Omental fat pad (tissue), 3 donors: ENCODE measurements at regions not wholly inside any gene's neighbourhood (a gene's known extent, or its start where the extent isn't known, plus 50 kb on each side); places are given as distances from the start of the nearest gene placed in this dataset.
"Not testable (repeated sequence)": the region's sequence is repeated elsewhere in the genome, so short reads cannot be mapped to it uniquely, and the experiment has no call there.

Source experiments
- ATAC-seq: fragments of 150-250 bp; one replicate; pipeline ENCODE4 v1.9.1; 2016; ENCODE audit warnings: mild to moderate bottlenecking, moderate library complexity; ENCODE audit not compliant: low FRiP score
- DNase-seq: peaks from one replicate; pipeline ENCODE4 v3.0.0-alpha.2; 2019; ENCODE audit warnings: low spot score
- TF ChIP-seq, protein P1 (sequence below), 3 donors: fragments of 450-650 bp; IDR thresholded peaks; one replicate each; pipeline ENCODE4 v1.5.1; 2016 to 2017; ENCODE audit warnings: antibody characterized with exemption in 3 of 3, mild to moderate bottlenecking in 3 of 3, moderate library complexity in 2 of 3

- TF ChIP-seq, protein P1, sequence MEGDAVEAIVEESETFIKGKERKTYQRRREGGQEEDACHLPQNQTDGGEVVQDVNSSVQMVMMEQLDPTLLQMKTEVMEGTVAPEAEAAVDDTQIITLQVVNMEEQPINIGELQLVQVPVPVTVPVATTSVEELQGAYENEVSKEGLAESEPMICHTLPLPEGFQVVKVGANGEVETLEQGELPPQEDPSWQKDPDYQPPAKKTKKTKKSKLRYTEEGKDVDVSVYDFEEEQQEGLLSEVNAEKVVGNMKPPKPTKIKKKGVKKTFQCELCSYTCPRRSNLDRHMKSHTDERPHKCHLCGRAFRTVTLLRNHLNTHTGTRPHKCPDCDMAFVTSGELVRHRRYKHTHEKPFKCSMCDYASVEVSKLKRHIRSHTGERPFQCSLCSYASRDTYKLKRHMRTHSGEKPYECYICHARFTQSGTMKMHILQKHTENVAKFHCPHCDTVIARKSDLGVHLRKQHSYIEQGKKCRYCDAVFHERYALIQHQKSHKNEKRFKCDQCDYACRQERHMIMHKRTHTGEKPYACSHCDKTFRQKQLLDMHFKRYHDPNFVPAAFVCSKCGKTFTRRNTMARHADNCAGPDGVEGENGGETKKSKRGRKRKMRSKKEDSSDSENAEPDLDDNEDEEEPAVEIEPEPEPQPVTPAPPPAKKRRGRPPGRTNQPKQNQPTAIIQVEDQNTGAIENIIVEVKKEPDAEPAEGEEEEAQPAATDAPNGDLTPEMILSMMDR (IDR thresholded peaks at IDR 0.05), result no peak
- ATAC-seq (no peak), DNase-seq (no peak)
These were observed 255.1 kb downstream of the MAP2K6 start for GRCh38 chr17:69669441-69670178.

GRCh38 chr17:69672924-69673323, 258.4 kb downstream of the MAP2K6 start:
- no peak for ATAC-seq
- no peak for DNase-seq
- TF ChIP-seq, protein P1 (IDR thresholded peaks at IDR 0.05), result no peak

- TF ChIP-seq, protein P1 (IDR thresholded peaks at IDR 0.05), result no peak
- DNase-seq (no peak), ATAC-seq (no peak)
These were observed 262.6 kb downstream of the MAP2K6 start for GRCh38 chr17:69677130-69677529.

GRCh38 chr17:69678206-69678605, 263.7 kb downstream of the MAP2K6 start:
- TF ChIP-seq, protein P1 (IDR thresholded peaks at IDR 0.05), result no peak
- no peak for DNase-seq
- no peak for ATAC-seq

DNA sequence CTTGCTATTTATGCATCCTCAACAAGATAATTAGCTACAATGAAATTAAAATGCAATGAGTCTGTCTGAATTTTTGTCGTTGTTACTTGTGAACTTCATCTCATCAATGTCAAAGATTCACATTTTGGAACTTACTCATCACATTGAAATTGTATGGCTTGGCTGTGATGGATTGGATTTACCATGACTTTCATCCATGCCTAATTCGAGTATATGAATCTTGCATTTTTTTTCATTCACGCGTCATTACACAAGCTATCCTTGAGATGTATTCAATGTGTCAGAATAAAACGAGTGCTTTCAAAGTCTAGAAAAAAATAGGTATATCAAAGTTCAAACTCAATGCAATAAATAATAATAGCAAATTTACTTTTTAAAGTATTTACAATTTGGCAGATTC, 265.3 kb downstream of the MAP2K6 start:
- DNase-seq (no peak), ATAC-seq (no peak)
- TF ChIP-seq, protein P1 (IDR thresholded peaks at IDR 0.05), result no peak

DNA sequence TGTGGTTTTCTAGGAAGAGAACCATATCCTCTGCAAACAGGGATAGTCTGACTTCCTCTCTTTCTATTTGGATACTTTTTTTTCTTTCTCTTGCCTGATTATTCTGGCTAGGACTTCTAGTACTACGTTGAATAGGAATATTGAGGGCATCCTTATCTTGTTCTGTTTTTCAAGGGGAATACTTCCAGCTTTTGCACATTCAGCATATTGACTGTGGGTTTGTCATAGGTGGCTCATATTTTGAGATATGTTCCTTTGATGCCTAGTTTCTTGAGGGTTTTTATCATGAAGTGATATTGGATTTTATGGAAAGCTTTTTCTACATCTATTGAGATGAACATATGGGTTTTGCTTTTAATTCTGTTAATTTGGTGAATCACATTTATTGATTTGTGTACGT, 269.8 kb downstream of the MAP2K6 start:
- DNase-seq (no peak), ATAC-seq (no peak)
- TF ChIP-seq, protein P1 (IDR thresholded peaks at IDR 0.05), result no peak

GRCh38 chr17:69685150-69685549, 270.7 kb downstream of the MAP2K6 start:
- ATAC-seq, DNase-seq: not testable (repeated sequence)
